HepG2 (cell line): ENCODE measurements at regions not wholly inside any gene's neighbourhood (a gene's known extent, or its start where the extent isn't known, plus 50 kb on each side); places are given as distances from the start of the nearest gene placed in this dataset.

Experiments used
- ATAC-seq: fragments of 200-7000 bp; cut with Tn5 transposase; 3 replicates; pipeline ENCODE4 v1.9.1; 2020; ENCODE audit warnings: mild to moderate bottlenecking, moderate library complexity
- BruUV-seq: library from RNA; stranded (reverse); fragments of 400-500 nt; replicated peaks from 2 replicates; lab custom pipeline; 2021; lab: Mats Ljungman, UMichigan
- CTCF ChIA-PET: fragments of 300-600 bp; formaldehyde crosslinking; extraction: SDS; loops from one replicate; lab custom pipeline; 2021; ENCODE audit warnings: low total read pairs, inconsistent platforms, low intra/inter-chr PET ratio; lab: Yijun Ruan, JAX
- POLR2A ChIA-PET: fragments of 350-600 bp; sonication (Branson Sonifier 250); formaldehyde crosslinking; loops from one replicate; lab custom pipeline; 2020; ENCODE audit warnings: antibody characterized with exemption, inconsistent platforms; lab: Yijun Ruan, JAX
- DNase-seq: peaks from one replicate; pipeline ENCODE4 v3.0.0-alpha.2; 2015; ENCODE audit warnings: low spot score
- FAIRE-seq: peaks from 3 replicates; lab custom pipeline; 2011; peaks lifted over from hg19 to GRCh38; lab: Jason Lieb, UNC
- H2AFZ ChIP-seq: one replicate; pipeline ENCODE4 v1.6.1; 2011; ENCODE audit warnings: low read length, inconsistent platforms
- H3K27ac ChIP-seq: fragments of 300-600 bp; 3 replicates; pipeline ENCODE4 v1.8.0; 2011; ENCODE audit warnings: mixed run types, mild to moderate bottlenecking, mixed read lengths, low read length, inconsistent platforms; ENCODE audit not compliant: insufficient read depth; ENCODE audit errors: extremely low read length
- H3K27me3 ChIP-seq, 2 experiments: fragments of 200-600 bp in 1 of 2; 2 replicates in 1 of 2; 3 replicates in 1 of 2; pipeline versions ENCODE4 v1.6.0 to v1.8.0; 2011; ENCODE audit warnings: low read length in 2 of 2, mild to moderate bottlenecking in 2 of 2, moderate library complexity in 2 of 2, inconsistent platforms in 1 of 2; ENCODE audit not compliant: insufficient read depth in 2 of 2, control insufficient read depth in 1 of 2
- H3K36me3 ChIP-seq, 2 experiments: fragments of 200-600 bp in 1 of 2; replicated peaks in 1 of 2; 2 replicates in 1 of 2; 3 replicates in 1 of 2; pipeline versions ENCODE4 v1.5.1 to v1.8.0; 2011; ENCODE audit warnings: low read length in 2 of 2, inconsistent platforms in 1 of 2; ENCODE audit not compliant: insufficient read depth in 2 of 2, control insufficient read depth in 1 of 2
- H3K4me1 ChIP-seq: 2 replicates; pipeline ENCODE4 v1.5.1; 2012; ENCODE audit warnings: low read length, inconsistent platforms; ENCODE audit not compliant: insufficient read depth
- H3K4me2 ChIP-seq: 2 replicates; pipeline ENCODE4 v1.6.0; 2011; ENCODE audit warnings: low read depth, low read length, inconsistent platforms
- H3K4me3 ChIP-seq, 3 experiments: fragments of 200-600 bp in 1 of 3; sonication (generic), shearing (Covaris generic) in 1 of 3; replicated peaks in 1 of 3; 2 replicates each; pipeline ENCODE4 v1.5.1; 2011 to 2016; ENCODE audit warnings: low read length in 3 of 3, inconsistent platforms in 2 of 3, low read depth in 2 of 3, mild to moderate bottlenecking in 2 of 3, control low read depth in 1 of 3, mixed read lengths in 1 of 3; ENCODE audit not compliant: insufficient read depth in 1 of 3
- H3K79me2 ChIP-seq: one replicate; pipeline ENCODE4 v1.6.1; 2011; ENCODE audit warnings: low read length, inconsistent platforms; ENCODE audit not compliant: insufficient read depth
- H3K9ac ChIP-seq: 2 replicates; pipeline ENCODE4 v1.6.0; 2011; ENCODE audit warnings: mild to moderate bottlenecking, low read depth, low read length, inconsistent platforms; ENCODE audit not compliant: insufficient read depth
- H3K9me3 ChIP-seq: 2 replicates; pipeline ENCODE4 v1.5.1; 2012; ENCODE audit warnings: mild to moderate bottlenecking, low read length
- H4K20me1 ChIP-seq: 2 replicates; pipeline ENCODE4 v1.6.0; 2011; ENCODE audit warnings: inconsistent platforms, mild to moderate bottlenecking, low read length, moderate library complexity; ENCODE audit not compliant: insufficient read depth
- ATF7 ChIP-seq, 2 experiments: fragments of 450-650 bp in 1 of 2; sonication (generic) in 1 of 2; formaldehyde crosslinking in 1 of 2; IDR thresholded peaks; 2 replicates each; pipeline versions ENCODE4 v1.4.0 to v1.6.1; 2016 to 2020; ENCODE audit warnings: antibody characterized with exemption in 1 of 2, mild to moderate bottlenecking in 1 of 2, missing genetic modification reagents in 1 of 2
- CREB1 ChIP-seq, 2 experiments: fragments of 450-650 bp in 1 of 2; IDR thresholded peaks; 2 replicates each; pipeline ENCODE4 v1.6.1; 2016 to 2017; ENCODE audit warnings: control low read depth in 1 of 2, mild to moderate bottlenecking in 1 of 2, missing compliant biosample characterization in 1 of 2, missing genetic modification characterization in 1 of 2
- LCORL ChIP-seq, 2 experiments: fragments of 450-650 bp in 1 of 2; sonication (generic) in 1 of 2; formaldehyde crosslinking in 1 of 2; IDR thresholded peaks; 2 replicates each; pipeline versions ENCODE4 v1.5.0 to v1.6.1; 2017 to 2020; ENCODE audit warnings: antibody characterized with exemption in 1 of 2, missing genetic modification reagents in 1 of 2
- TEAD2 ChIP-seq: sonication (generic); formaldehyde crosslinking; IDR thresholded peaks from 2 replicates; pipeline ENCODE4 v1.9.0; 2021; ENCODE audit warnings: missing genetic modification reagents
- ZNF12 ChIP-seq: sonication (generic); formaldehyde crosslinking; IDR thresholded peaks from 2 replicates; pipeline ENCODE4 v1.5.0; 2020; ENCODE audit warnings: missing genetic modification reagents
- ZNF709 ChIP-seq: sonication (generic); formaldehyde crosslinking; IDR thresholded peaks from 2 replicates; pipeline ENCODE4 v1.5.0; 2020; ENCODE audit warnings: mild to moderate bottlenecking, missing genetic modification reagents
- WGBS: methylation state at CpG from one replicate; pipeline ENCODE4 v1.1.6; 2017; ENCODE audit warnings: low lambda C conversion rate; 5-methylcytosine and 5-hydroxymethylcytosine counted together
- in situ Hi-C: cut with HindIII; loops from 2 replicates; pipeline ENCODE4 v1.10.0; 2017; ENCODE audit warnings: low pct_unique_long_range_greater_than_20kb; ENCODE audit not compliant: extremely low pct_ligation_motif_present
- intact Hi-C: fragments of 100-400 bp; cut with micrococcal nuclease; formaldehyde crosslinking; loops from one replicate; pipeline ENCODE4 v1.10.0; 2022; ENCODE audit not compliant: unreplicated experiment
- TF ChIP-seq, protein P1 (sequence below): sonication (generic); formaldehyde crosslinking; IDR thresholded peaks from 2 replicates; pipeline ENCODE4 v1.5.0; 2020; ENCODE audit warnings: missing genetic modification reagents

GRCh38 chr18:67074309-67074708 is 442.2 kb downstream of the DSEL start:
- Histone ChIP-seq H3K79me2 (no peaks in the 10 kb centered on the region), H4K20me1 (no peaks in the 10 kb centered on the region), H3K36me3 (no peaks in the 10 kb centered on the region), H2AFZ (no peak overlapping the region), H3K9me3 (no peaks in the 10 kb centered on the region), H3K4me1 (no peaks in the 10 kb centered on the region), H3K4me3 (no peak overlapping the region), H3K27me3 (no peaks in the 10 kb centered on the region), H3K9ac (no peak overlapping the region), H3K27ac (no peak overlapping the region), H3K4me2 (no peak overlapping the region)
- no peak for TF ChIP-seq LCORL (IDR thresholded peaks at IDR 0.05)
- TF ChIP-seq LCORL (CRISPR knock-in tag; IDR thresholded peaks at IDR 0.05), result no peak
- peak; percentile 87; the same call in 1 of the 2 replicates for TF ChIP-seq CREB1 (IDR thresholded peaks at IDR 0.05)
- no peak for TF ChIP-seq CREB1 (CRISPR knock-in tag; IDR thresholded peaks at IDR 0.05)
- TF ChIP-seq TEAD2 (CRISPR knock-in tag), result no peak
- peak; percentile 78; the same call in 1 of the 2 replicates for TF ChIP-seq ZNF12 (CRISPR knock-in tag)
- TF ChIP-seq ZNF709 (CRISPR knock-in tag), result no peak
- intact Hi-C loops (no loop called here), in situ Hi-C loops (no loop called here)
- no TSS peak for BruUV-seq
- ChIA-PET CTCF (no interaction called here), POLR2A (no interaction called here)
- FAIRE-seq, result no peak
- 3% methylated on average over 4 of the region's 4 CpGs for WGBS
- ATAC-seq, result no peak
- peak; percentile 1 for DNase-seq

DNA sequence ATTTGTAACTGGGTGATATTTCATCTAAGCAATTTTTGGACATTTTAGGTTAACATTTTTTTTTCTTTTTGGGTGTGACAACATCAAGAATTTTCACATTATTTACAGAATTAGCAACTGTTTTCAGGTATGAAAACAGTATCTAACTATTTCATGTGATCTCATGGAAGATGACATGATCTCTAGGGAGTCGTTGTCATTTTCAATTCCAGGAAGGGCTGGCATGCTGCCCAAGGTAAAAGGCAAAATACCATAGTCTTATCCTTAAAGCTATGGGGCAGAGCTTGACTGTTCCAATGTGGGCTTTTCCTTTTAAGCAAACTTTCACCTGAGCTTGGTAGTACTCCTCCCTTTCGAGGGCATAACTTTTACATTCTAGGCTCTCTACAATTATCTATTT is 443.7 kb downstream of the DSEL start:
- Histone ChIP-seq H3K27ac (no peak overlapping the region), H3K36me3 (no peaks in the 10 kb centered on the region), H2AFZ (no peak overlapping the region), H3K4me1 (no peaks in the 10 kb centered on the region), H3K9me3 (no peaks in the 10 kb centered on the region), H3K9ac (no peak overlapping the region), H3K27me3 (no peaks in the 10 kb centered on the region), H3K79me2 (no peaks in the 10 kb centered on the region), H3K4me3 (no peak overlapping the region), H4K20me1 (no peaks in the 10 kb centered on the region), H3K4me2 (no peak overlapping the region)
- 1% methylated on average over 2 of the region's 2 CpGs for whole genome bisulfite sequencing
- intact Hi-C loops, result no loop called here
- no peak for FAIRE-seq
- ChIA-PET POLR2A (no interaction called here), CTCF (no interaction called here)
- ATAC-seq, result no peak
- TF ChIP-seq, protein P1, sequence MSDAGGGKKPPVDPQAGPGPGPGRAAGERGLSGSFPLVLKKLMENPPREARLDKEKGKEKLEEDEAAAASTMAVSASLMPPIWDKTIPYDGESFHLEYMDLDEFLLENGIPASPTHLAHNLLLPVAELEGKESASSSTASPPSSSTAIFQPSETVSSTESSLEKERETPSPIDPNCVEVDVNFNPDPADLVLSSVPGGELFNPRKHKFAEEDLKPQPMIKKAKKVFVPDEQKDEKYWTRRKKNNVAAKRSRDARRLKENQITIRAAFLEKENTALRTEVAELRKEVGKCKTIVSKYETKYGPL (CRISPR knock-in tag), result no peak
- peak; percentile 87 for TF ChIP-seq ATF7 (IDR thresholded peaks at IDR 0.05)
- no peak for TF ChIP-seq ATF7 (CRISPR knock-in tag; IDR thresholded peaks at IDR 0.05)
- no TSS peak for BruUV-seq
- in situ Hi-C loops, result no loop called here
- no peak for DNase-seq
